NB4 (cell line): ENCODE measurements at regions not wholly inside any gene's neighbourhood (a gene's known extent, or its start where the extent isn't known, plus 50 kb on each side); places are given as distances from the start of the nearest gene placed in this dataset.
"Not testable (repeated sequence)": the region's sequence is repeated elsewhere in the genome, so short reads cannot be mapped to it uniquely, and the experiment has no call there.

Experiments used
- MYC ChIP-seq: IDR thresholded peaks from 2 replicates; pipeline ENCODE4 v1.6.1; 2011; ENCODE audit warnings: low read depth, low read length
- POLR2A ChIP-seq: IDR thresholded peaks from 2 replicates; pipeline ENCODE4 v1.6.1; 2011; ENCODE audit warnings: mild to moderate bottlenecking; ENCODE audit not compliant: insufficient read length; ENCODE audit errors: extremely low read depth
- TF ChIP-seq, protein P1 (sequence below): IDR thresholded peaks from one replicate; pipeline ENCODE4 v1.5.1; 2012; ENCODE audit warnings: low read depth, low read length
- TF ChIP-seq, protein P2 (sequence below): IDR thresholded peaks from 2 replicates; pipeline ENCODE4 v1.6.1; 2011; ENCODE audit warnings: low read depth, low read length

DNA sequence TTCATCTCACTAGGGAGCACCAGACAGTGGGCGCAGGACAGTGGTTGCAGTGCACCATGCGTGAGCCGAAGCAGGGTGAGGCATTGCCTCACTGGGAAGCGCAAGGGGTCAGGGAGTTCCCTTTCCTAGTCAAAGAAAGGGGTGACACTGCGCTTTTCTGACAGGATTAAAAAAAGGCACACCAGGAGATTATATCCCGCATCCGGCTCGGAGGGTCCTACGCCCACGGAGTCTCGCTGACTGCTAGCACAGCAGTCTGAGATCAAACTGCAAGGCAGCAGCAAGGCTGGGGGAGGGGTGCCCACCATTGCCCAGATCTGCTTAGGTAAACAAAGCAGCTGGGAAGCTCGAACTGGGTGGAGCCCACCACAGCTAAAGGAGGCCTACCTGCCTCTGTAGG, 1416.7 kb upstream of the C9orf72 start:
- TF ChIP-seq, protein P1, sequence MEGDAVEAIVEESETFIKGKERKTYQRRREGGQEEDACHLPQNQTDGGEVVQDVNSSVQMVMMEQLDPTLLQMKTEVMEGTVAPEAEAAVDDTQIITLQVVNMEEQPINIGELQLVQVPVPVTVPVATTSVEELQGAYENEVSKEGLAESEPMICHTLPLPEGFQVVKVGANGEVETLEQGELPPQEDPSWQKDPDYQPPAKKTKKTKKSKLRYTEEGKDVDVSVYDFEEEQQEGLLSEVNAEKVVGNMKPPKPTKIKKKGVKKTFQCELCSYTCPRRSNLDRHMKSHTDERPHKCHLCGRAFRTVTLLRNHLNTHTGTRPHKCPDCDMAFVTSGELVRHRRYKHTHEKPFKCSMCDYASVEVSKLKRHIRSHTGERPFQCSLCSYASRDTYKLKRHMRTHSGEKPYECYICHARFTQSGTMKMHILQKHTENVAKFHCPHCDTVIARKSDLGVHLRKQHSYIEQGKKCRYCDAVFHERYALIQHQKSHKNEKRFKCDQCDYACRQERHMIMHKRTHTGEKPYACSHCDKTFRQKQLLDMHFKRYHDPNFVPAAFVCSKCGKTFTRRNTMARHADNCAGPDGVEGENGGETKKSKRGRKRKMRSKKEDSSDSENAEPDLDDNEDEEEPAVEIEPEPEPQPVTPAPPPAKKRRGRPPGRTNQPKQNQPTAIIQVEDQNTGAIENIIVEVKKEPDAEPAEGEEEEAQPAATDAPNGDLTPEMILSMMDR: not testable (repeated sequence)
- TF ChIP-seq, protein P2, sequence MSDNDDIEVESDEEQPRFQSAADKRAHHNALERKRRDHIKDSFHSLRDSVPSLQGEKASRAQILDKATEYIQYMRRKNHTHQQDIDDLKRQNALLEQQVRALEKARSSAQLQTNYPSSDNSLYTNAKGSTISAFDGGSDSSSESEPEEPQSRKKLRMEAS: not testable (repeated sequence)
- not testable (repeated sequence) for TF ChIP-seq POLR2A, MYC
